ENCODE measurements at regions not wholly inside any gene's neighbourhood (a gene's known extent, or its start where the extent isn't known, plus 50 kb on each side); places are given as distances from the start of the nearest gene placed in this dataset.

DNA sequence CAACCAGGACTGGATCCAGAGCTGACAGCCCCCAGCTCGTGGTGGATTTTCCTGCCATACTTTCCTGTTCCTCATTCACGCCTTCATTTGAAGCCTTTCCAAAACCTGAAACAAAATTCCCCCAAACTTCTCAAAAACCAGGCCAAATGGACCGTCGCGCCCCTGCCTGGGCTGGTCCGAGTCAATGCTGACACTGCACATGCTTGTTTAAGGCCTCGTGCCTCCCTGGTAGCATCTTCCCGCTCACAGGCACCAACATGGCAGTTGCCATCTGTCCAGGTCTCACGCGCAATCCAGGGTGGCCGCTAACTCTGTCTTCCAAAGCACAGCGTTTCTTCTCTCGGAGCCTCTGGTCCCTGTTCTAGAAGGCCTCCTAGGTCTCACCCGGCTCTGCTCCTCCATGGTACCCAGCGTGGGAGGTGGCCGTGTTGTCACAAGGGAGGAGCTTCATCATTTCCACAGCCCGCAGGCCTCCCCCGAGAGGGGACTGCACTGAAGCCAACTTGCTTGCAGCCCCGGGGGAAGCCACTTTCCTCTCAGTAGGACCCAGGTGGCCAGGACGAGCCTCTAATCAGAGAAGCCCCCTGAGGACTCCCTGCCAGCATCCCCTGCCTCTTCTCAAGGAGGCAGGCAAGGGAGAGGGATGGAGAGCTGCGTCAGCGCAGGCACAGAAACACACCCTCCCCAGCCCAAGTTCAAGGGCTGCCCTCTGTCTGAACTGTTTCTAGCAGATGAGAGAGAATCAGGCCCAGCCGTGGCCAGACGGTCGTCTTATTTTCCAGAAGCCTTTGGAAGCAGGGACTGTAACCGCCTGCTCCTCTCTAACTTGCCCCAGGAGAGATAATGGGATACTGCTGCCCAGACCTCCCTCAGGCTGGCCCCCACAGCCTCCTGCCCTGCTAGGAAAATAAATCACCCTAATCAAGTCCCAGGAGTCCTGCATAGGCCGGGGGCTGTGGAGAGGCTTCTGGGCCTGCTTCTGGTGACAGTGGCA is 152.8 kb upstream of the TLE3 start:
- no peak overlapping the region for H3K27ac ChIP-seq
- no peaks in the 10 kb centered on the region for H3K27me3 ChIP-seq
- TF ChIP-seq POLR2A (IDR thresholded peaks at IDR 0.05): no peak
- TF ChIP-seq POLR2AphosphoS5 (IDR thresholded peaks at IDR 0.05): no peak
- TF ChIP-seq, protein P1, sequence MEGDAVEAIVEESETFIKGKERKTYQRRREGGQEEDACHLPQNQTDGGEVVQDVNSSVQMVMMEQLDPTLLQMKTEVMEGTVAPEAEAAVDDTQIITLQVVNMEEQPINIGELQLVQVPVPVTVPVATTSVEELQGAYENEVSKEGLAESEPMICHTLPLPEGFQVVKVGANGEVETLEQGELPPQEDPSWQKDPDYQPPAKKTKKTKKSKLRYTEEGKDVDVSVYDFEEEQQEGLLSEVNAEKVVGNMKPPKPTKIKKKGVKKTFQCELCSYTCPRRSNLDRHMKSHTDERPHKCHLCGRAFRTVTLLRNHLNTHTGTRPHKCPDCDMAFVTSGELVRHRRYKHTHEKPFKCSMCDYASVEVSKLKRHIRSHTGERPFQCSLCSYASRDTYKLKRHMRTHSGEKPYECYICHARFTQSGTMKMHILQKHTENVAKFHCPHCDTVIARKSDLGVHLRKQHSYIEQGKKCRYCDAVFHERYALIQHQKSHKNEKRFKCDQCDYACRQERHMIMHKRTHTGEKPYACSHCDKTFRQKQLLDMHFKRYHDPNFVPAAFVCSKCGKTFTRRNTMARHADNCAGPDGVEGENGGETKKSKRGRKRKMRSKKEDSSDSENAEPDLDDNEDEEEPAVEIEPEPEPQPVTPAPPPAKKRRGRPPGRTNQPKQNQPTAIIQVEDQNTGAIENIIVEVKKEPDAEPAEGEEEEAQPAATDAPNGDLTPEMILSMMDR (IDR thresholded peaks at IDR 0.05): no peak
- no peak overlapping the region for H3K4me3 ChIP-seq
- intact Hi-C loops (cut with DNase I; ENCODE audit: low total_unique reads): loop anchor here (5.0 kb wide), 1 partner anchor 1267 kb away; no protein-coding TSS in a partner anchor
- no peaks in the 10 kb centered on the region for H3K36me3 ChIP-seq
- no peaks in the 10 kb centered on the region for H3K9me3 ChIP-seq
- no peak for DNase-seq (ENCODE audit: low spot score in 2 of 2)
- no peaks in the 10 kb centered on the region for H3K4me1 ChIP-seq

DNA sequence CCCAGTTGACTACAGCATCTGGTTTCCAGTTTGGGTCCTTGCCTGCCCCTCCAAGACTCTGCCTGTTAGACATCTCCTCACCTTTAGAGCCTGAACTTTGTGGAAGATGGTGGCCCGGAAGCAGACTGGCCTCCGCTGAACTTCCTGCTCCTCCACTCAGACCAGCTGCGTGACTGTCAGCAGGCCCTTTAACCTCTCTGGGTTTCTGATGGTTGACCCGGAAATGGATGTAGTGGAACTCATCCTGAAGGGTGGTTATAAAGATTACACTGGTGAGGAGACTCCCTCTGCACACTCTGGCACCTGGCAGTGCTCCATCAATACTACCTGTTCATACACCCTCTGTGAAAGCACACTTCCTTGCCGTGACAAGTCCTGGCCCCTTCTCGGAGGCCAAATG is 151.9 kb upstream of the TLE3 start:
- Histone ChIP-seq H3K27ac (no peak overlapping the region), H3K4me3 (no peak overlapping the region), H3K27me3 (no peaks in the 10 kb centered on the region), H3K9me3 (no peaks in the 10 kb centered on the region), H3K36me3 (no peaks in the 10 kb centered on the region), H3K4me1 (no peaks in the 10 kb centered on the region)
- TF ChIP-seq, protein P1 (IDR thresholded peaks at IDR 0.05): no peak
- no peak for TF ChIP-seq POLR2AphosphoS5 (IDR thresholded peaks at IDR 0.05)
- TF ChIP-seq POLR2A (IDR thresholded peaks at IDR 0.05): no peak
- DNase-seq (ENCODE audit: low spot score in 2 of 2): no peak
- intact Hi-C loops (cut with DNase I; ENCODE audit: low total_unique reads): loop anchor here (5.0 kb wide), 1 partner anchor 1268 kb away; no protein-coding TSS in a partner anchor

DNA sequence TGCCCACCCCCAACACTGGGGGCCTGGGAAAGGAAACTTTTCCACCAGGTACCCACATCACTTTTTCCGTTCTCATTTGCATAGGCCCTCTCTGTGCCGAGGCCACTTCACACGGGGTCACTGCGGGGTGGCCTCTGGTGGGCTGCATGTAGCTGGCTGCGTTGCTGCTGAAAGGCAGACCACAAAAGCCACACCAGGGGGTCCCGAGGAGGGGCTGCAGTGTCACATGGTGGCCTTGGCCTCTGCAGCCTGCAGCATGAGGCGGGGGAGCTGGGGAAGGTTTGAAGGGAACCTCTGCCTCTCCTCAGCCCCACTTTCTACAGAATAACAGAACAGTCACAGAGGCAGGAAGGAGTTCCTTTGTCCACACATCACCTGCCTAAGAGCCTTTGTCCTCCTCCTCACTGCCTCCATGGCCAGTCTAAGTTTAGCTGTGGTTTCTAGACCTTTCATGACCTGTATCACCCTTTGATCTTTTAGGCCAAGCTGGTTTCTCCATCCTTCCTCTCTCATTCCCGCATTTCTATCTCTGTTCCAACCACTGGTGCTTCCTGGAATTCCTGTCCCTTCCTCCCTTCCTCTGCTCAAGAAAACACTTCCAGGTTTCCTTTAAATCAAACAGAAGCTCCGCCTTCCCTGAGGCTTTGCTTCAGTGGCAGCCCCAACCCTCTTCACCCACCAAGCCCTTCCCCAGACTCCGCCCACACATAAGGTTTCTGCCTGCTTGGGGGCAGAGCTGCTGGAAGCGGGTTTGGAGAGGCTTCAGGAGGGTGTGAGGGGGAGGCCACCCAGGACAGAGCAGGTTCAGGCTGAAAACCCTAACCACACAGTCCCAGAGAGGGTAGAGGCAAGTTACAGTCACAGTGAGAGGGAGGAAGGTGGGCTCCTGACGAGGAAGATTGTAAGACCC is 150.7 kb upstream of the TLE3 start:
- intact Hi-C loops (cut with DNase I; ENCODE audit: low total_unique reads): no loop called here
- no peaks in the 10 kb centered on the region for H3K4me1 ChIP-seq
- H3K27ac ChIP-seq: no peak overlapping the region
- H3K36me3 ChIP-seq: no peaks in the 10 kb centered on the region
- no peak overlapping the region for H3K4me3 ChIP-seq
- no peak for DNase-seq (ENCODE audit: low spot score in 2 of 2)
- TF ChIP-seq POLR2AphosphoS5 (IDR thresholded peaks at IDR 0.05): no peak
- no peak for TF ChIP-seq POLR2A (IDR thresholded peaks at IDR 0.05)
- no peaks in the 10 kb centered on the region for H3K27me3 ChIP-seq
- H3K9me3 ChIP-seq: no peaks in the 10 kb centered on the region

DNA sequence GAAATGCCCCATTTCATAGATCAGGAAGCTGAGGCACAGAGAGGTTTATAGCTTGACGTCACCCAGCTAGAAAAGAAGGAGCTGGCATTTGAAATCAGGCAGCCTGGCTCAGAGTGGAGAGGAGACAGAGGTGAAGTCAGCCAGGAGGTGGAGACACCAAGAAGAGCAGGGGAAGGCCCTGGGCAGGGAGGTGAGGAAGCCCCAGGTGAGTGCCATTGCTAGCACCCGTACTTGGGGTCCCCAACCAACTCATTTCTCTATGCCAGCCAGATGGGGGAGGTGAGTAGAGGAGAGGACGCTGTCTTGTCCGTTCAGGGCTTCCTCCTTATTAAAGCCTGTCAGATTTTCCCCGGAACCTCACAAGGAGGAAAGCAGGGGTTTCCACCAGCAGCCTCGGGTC is 149.6 kb upstream of the TLE3 start:
- no peaks in the 10 kb centered on the region for H3K36me3 ChIP-seq
- no peaks in the 10 kb centered on the region for H3K9me3 ChIP-seq
- no peak overlapping the region for H3K4me3 ChIP-seq
- intact Hi-C loops (cut with DNase I; ENCODE audit: low total_unique reads): no loop called here
- no peak for DNase-seq (ENCODE audit: low spot score in 2 of 2)
- TF ChIP-seq POLR2A (IDR thresholded peaks at IDR 0.05) (no peak), POLR2AphosphoS5 (IDR thresholded peaks at IDR 0.05) (no peak)
- TF ChIP-seq, protein P1 (IDR thresholded peaks at IDR 0.05): no peak
- H3K27me3 ChIP-seq: no peaks in the 10 kb centered on the region
- H3K27ac ChIP-seq: no peak overlapping the region
- no peaks in the 10 kb centered on the region for H3K4me1 ChIP-seq

DNA sequence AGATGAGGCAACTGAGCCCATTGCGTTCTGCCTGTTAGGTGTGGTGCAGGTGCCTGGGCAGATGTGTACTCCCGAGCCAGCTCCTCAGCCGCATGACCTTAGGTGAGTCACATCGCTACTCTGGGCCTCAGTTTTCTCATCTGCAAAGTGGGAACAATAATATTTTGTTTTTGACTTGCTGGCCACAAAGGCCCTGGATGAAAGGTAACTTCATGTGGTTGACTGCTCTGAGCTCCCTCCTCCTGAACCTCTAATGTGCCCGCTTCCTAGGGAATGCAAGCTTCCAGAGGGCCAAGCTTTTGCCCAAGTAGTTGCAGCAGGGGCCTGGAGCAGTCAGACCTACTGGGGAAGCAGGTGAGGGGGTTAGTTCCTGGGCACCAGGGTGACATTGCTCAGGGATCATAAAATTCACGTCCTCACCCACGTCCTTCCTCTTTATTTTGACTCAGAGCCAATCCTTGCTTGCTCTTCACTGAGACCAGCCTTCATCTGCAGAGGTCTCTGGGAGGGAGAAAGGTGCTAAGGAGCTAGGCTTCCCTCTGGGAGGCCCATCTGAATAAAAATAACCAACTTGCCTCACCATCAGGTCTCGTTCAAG is 149.0 kb upstream of the TLE3 start:
- peak in 1 of 2 donors; percentile 19 for DNase-seq (ENCODE audit: low spot score in 2 of 2)
- H3K4me1 ChIP-seq: no peaks in the 10 kb centered on the region
- no peaks in the 10 kb centered on the region for H3K36me3 ChIP-seq
- intact Hi-C loops (cut with DNase I; ENCODE audit: low total_unique reads): no loop called here
- H3K4me3 ChIP-seq: no peak overlapping the region
- no peaks in the 10 kb centered on the region for H3K27me3 ChIP-seq
- TF ChIP-seq, protein P1 (IDR thresholded peaks at IDR 0.05): no peak
- TF ChIP-seq POLR2A (IDR thresholded peaks at IDR 0.05) (no peak), POLR2AphosphoS5 (IDR thresholded peaks at IDR 0.05) (no peak)
- H3K27ac ChIP-seq: no peak overlapping the region
- H3K9me3 ChIP-seq: no peaks in the 10 kb centered on the region
